Endothelial cell (in vitro differentiated cells): ENCODE measurements at regions not wholly inside any gene's neighbourhood (a gene's known extent, or its start where the extent isn't known, plus 50 kb on each side); places are given as distances from the start of the nearest gene placed in this dataset.
"Not testable (repeated sequence)": the region's sequence is repeated elsewhere in the genome, so short reads cannot be mapped to it uniquely, and the experiment has no call there.

ENCODE experiments used
- DNase-seq: peaks from one replicate; pipeline ENCODE4 v3.0.0; 2021; ENCODE audit warnings: low spot score
- H3K27ac Mint-ChIP-seq: one replicate; pipeline ENCODE4 v1.8.0; 2021; ENCODE audit warnings: mixed read lengths, inconsistent platforms; ENCODE audit not compliant: unreplicated experiment
- H3K27me3 Mint-ChIP-seq: one replicate; pipeline ENCODE4 v1.8.0; 2021; ENCODE audit warnings: mild to moderate bottlenecking, moderate library complexity, mixed read lengths, inconsistent platforms; ENCODE audit not compliant: unreplicated experiment
- H3K36me3 Mint-ChIP-seq: one replicate; pipeline ENCODE4 v1.8.0; 2021; ENCODE audit warnings: mild to moderate bottlenecking, low read depth, mixed read lengths, inconsistent platforms; ENCODE audit not compliant: unreplicated experiment
- H3K4me1 Mint-ChIP-seq: one replicate; pipeline ENCODE4 v1.8.0; 2021; ENCODE audit warnings: mild to moderate bottlenecking, mixed read lengths, inconsistent platforms; ENCODE audit not compliant: unreplicated experiment
- H3K4me3 Mint-ChIP-seq: one replicate; pipeline ENCODE4 v1.8.0; 2021; ENCODE audit warnings: mild to moderate bottlenecking, mixed read lengths, inconsistent platforms; ENCODE audit not compliant: unreplicated experiment
- H3K9me3 Mint-ChIP-seq: one replicate; pipeline ENCODE4 v1.8.0; 2021; ENCODE audit warnings: mixed read lengths, inconsistent platforms; ENCODE audit not compliant: unreplicated experiment
- TF ChIP-seq, protein P1 (sequence below): fragments of 200-600 bp; sonication (generic); IDR thresholded peaks from one replicate; pipeline ENCODE4 v1.5.0; 2021; ENCODE audit warnings: antibody characterized with exemption; ENCODE audit not compliant: unreplicated experiment

DNA sequence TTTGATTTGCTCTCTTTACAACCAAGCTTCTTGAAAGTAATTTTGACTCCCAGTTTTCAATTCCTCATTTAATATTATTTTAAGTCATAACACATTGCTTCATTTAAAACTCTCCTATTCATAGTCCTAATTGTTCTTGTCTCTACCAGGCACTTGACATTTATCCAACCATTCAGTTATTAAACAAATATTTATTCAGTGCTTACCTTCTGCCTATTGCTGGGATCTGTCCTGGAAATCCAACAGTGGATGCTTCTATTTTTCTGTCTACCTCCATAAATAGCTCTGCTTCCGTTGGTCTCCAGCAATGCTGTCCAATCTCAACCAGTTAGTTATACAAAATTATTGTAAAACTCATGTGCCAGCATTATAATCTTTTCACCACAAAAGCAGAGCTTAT is 615.1 kb downstream of the ZWINT start:
- DNase-seq = no peak
- no peaks in the 10 kb centered on the region for H3K36me3 Mint-ChIP-seq
- no peaks in the 10 kb centered on the region for H3K27me3 Mint-ChIP-seq
- H3K4me1 Mint-ChIP-seq = no peaks in the 10 kb centered on the region
- no peak overlapping the region for H3K4me3 Mint-ChIP-seq
- no peaks in the 10 kb centered on the region for H3K9me3 Mint-ChIP-seq
- TF ChIP-seq, protein P1, sequence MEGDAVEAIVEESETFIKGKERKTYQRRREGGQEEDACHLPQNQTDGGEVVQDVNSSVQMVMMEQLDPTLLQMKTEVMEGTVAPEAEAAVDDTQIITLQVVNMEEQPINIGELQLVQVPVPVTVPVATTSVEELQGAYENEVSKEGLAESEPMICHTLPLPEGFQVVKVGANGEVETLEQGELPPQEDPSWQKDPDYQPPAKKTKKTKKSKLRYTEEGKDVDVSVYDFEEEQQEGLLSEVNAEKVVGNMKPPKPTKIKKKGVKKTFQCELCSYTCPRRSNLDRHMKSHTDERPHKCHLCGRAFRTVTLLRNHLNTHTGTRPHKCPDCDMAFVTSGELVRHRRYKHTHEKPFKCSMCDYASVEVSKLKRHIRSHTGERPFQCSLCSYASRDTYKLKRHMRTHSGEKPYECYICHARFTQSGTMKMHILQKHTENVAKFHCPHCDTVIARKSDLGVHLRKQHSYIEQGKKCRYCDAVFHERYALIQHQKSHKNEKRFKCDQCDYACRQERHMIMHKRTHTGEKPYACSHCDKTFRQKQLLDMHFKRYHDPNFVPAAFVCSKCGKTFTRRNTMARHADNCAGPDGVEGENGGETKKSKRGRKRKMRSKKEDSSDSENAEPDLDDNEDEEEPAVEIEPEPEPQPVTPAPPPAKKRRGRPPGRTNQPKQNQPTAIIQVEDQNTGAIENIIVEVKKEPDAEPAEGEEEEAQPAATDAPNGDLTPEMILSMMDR = no peak
- H3K27ac Mint-ChIP-seq = no peak overlapping the region

DNA sequence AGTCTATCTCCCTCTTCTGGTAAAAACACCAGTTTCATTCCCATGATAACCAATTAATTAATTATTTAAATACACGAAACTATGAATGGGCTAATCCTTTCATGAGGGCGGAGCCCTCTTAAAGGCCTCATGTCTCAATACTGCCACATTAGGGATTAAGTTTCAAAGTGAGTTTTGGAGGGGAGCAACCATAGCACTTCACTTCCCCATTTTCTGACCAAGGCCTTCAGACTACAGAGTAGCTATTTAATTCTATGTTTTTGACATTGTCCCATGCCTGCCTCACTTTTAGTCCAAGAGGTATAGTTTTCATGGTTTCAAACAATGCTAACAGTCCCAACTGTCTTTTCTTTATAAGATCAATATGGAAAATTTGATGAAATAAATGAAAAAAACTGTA is 618.6 kb downstream of the ZWINT start:
- DNase-seq = no peak
- Mint-ChIP-seq H3K27ac (no peak overlapping the region), H3K9me3 (no peaks in the 10 kb centered on the region)

DNA sequence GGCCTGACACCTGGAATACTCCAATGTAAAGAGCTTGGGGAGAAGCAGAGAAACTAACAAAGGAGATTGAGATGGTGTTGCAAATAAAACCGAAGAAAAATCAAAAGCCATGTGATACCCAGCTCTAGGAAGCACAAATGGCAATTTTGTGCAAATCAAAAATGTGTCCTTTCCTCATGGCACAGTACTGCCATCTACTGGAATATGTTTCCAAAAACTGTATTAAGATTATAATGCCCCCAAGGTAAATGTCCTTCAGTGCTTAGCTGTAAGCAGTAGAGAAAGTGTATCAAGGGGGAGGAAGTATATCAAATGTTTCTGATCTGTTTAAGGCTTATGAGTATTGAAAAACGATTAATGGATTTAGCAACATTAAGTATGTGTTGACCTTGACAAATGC is 620.3 kb downstream of the ZWINT start:
- TF ChIP-seq, protein P1 = peak; percentile 56
- DNase-seq, H3K27me3 Mint-ChIP-seq, H3K36me3 Mint-ChIP-seq, H3K27ac Mint-ChIP-seq, H3K4me1 Mint-ChIP-seq, H3K9me3 Mint-ChIP-seq, H3K4me3 Mint-ChIP-seq: not testable (repeated sequence)

More for the DNA sequence above, 618.6 kb downstream of the ZWINT start:
- Mint-ChIP-seq H3K27me3 (no peaks in the 10 kb centered on the region), H3K36me3 (no peaks in the 10 kb centered on the region), H3K4me3 (no peak overlapping the region), H3K4me1 (no peaks in the 10 kb centered on the region)
- TF ChIP-seq, protein P1 = no peak

DNA sequence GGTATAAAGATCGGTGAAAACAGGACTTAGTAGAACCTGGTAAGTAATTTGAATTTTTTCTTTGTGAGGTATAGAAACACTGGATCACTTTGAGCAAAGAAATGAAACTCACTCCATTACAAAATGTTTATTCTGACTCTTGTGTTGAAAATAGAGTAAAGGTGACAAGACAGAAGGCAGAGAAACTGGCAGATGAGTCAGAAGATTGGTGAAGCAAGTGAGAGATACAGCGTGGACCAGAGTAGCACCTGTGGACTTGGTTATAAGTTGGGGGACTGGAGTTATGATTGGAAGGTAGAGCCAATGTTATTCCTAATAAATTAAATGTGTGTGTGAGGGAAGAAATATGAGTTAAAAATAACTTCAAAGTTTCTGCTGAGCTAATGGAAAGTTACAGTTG is 620.9 kb downstream of the ZWINT start:
- H3K4me3 Mint-ChIP-seq = no peak overlapping the region
- H3K4me1 Mint-ChIP-seq = no peaks in the 10 kb centered on the region

DNA sequence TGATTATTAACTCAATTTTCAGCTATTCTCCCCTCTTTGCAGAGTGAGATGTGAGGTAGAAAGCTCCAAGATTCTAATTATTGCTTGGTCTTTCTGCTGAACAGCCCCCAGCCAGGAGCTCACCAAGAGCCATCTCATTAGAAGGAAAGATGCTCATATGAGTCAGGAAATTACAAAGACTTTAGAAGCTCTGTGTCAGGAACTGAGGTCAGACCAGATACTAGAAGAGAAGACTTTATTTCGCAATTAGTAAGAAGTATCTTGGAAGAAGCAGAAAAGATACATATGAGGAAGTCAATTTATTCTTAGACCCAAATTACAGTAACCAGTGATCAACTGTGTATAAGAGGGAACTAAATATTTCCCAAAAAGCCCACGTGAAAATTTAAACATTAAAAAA is 626.9 kb downstream of the ZWINT start:
- Mint-ChIP-seq H3K27ac (no peak overlapping the region), H3K9me3 (no peaks in the 10 kb centered on the region), H3K4me1 (no peaks in the 10 kb centered on the region), H3K4me3 (no peak overlapping the region), H3K27me3 (no peaks in the 10 kb centered on the region), H3K36me3 (no peaks in the 10 kb centered on the region)
- TF ChIP-seq, protein P1 = no peak
- DNase-seq = no peak

More for the DNA sequence above, 620.9 kb downstream of the ZWINT start:
- no peaks in the 10 kb centered on the region for H3K27me3 Mint-ChIP-seq
- H3K27ac Mint-ChIP-seq = no peak overlapping the region
- no peaks in the 10 kb centered on the region for H3K9me3 Mint-ChIP-seq
- TF ChIP-seq, protein P1 = no peak
- DNase-seq = no peak
- no peaks in the 10 kb centered on the region for H3K36me3 Mint-ChIP-seq
